GM19452 (cell line): ENCODE measurements at regions not wholly inside any gene's neighbourhood (a gene's known extent, or its start where the extent isn't known, plus 50 kb on each side); places are given as distances from the start of the nearest gene placed in this dataset.
"Not testable (repeated sequence)": the region's sequence is repeated elsewhere in the genome, so short reads cannot be mapped to it uniquely, and the experiment has no call there.

Experiments used
- ATAC-seq: cut with Tn5 transposase; IDR thresholded peaks from one replicate; pipeline ENCODE4 v1.9.1; 2021; ENCODE audit not compliant: unreplicated experiment

- ATAC-seq: no peak
Measured at GRCh38 chr11:56883371-56883987, 105.2 kb upstream of the OR5AK2 start.

DNA sequence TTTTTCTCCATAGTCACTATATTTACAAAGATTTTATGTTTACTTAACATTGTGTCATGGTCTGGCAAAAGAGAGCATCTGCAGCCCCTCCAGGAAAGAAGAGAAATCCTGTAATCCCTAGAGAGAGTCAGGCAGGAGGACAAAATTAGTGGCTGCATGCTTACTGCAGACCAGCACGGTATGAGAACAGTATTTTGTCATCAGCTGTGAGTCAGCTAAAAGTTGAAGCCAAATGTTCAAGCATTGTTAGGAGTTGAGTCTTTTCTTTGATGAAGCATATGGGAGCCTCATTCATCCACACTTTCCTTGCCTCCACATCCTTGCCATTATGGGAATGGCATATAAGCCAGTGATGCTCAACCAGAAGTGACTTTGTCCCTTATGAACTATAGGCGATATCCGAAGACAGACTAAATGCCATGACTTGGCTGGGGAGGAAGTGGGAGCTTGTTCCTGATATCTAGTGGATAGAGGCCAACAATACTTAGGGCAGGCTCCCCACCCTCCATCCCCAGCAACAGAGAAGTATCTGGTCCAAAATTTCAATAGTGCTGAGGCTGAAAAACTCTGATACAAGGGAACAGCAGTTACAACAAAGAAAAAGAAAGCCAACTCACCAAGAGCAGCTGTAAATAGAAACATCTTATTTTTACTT lies 112.0 kb upstream of the OR5AK2 start:
- ATAC-seq: no peak

DNA sequence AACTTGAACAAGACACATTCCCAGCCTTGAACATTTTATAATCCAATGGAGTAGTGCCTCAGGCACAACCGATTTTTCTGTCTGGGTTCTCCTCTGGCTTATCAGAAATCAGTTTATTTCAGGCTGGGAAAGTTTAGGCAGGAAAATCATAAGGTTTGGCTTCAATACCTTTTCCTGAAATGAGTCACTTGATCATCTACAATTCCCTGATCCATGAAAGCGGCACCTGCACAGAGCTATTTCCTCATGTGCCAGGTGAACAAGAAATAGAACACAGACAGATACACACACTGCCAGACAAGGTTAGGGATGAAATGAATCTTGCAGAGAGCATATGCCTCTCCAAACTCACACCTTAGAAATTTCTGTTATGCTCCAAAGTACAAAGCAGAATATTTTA lies 106.7 kb upstream of the OR9G4 start:
- ATAC-seq: no peak

DNA sequence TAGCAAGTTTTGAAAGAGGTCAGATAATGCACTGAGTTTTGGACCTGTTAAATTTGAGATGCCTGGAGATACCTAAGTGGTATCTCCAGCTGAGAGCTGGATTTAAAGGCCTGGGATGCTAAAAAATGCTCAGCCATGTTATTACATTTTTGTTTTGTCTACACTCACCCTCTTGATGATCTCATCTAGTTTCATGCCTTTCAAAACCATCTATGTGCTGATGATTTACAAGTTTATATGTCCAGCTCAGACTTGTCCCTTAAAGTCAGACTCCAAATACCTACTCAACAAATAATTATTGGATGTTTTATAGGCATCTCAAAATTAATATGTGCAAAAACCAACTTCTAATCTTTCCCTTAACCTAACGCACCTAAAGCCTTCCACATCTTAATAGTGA lies 103.6 kb upstream of the OR9G4 start:
- no peak for ATAC-seq

DNA sequence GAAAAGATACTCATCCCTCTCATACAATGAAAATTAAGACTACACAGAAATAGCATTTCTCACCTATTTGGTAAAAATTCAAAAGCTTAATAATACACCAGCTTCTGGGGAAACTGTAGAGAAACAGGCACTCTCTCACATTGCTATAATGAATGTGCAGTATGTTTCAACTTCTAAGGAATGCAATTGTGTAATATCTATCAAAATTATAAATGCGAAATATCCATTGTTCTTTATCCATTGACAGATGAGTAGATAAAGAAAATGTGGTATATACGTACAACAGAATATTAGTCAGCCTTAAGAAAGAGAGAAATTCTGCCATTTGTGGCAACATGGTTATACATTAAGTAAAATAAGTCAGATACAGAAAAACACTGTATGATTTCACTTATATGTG lies 101.4 kb upstream of the OR9G4 start:
- ATAC-seq: no peak

DNA sequence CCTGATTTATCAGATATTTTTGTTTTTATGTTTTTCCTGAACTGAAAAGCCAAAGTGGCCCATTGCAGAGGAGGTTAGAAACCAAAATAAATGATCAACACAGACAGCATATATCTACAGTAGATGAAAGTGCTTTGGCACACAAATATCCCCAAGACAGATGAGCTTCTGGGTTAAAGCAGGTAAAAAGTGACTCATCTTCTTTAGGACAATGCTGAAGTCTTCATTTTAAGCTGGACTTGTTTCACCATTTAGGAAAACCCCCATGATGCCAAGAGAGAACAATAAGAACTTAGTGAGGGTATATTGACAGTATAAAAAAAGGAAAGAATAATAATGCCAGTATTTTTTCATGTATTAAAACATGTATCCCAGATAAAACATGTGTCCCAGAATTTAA lies 100.8 kb upstream of the OR9G4 start:
- no peak for ATAC-seq

DNA sequence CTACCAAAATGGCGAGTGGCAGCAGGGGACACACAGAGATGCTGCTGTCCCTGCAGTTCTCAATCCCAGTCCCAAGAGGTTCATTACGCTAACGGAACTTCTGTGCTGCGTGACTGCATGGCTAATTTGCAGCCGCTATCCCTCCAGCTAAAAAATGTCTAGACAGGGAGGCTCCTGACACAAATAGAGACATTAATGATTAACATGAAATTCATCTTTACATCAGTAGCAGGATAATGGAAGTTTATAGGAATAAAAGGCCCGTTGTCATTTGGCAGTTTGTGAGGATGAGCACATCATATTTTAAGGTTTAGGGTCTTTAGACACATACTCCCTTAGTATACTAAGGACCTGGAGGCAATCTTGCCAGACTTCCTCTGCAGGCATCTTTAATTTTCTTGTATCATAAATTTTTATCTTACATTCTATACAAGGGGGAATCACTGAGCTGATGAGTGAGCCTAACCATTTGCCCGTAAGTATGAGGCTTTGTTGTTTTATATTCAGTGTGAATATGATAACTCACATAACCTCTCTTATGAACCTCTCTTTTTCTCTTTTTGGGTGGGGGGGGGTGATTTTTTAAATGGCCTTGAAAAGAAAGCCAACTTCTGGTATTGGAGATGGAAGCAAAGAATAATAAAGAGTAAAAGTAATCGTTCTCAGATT lies 99.8 kb upstream of the OR9G4 start:
- ATAC-seq: no peak

GRCh38 chr11:56846631-56847576 lies 98.4 kb upstream of the OR9G4 start:
- ATAC-seq: no peak

- ATAC-seq: no peak
Measured at GRCh38 chr11:56845121-56845732, 96.7 kb upstream of the OR9G4 start.

DNA sequence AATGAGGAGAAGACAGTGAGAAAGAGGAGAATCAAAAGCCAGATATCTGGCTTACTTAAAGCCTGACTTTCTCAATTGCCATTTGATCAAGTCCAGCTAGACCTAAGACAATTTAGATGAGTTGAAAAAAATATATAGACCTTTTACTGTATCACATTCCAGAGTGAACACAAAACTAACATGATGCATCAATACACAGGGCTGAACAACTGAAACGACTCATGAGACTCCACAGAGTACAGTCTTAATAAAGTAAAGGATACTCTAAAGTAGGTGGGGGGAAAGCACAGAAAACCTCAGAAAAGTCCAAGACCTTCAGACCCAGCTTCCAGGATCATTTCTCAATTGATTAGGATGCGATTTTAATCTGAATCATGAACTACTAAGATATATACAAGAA lies 95.3 kb upstream of the OR9G4 start:
- ATAC-seq: no peak

DNA sequence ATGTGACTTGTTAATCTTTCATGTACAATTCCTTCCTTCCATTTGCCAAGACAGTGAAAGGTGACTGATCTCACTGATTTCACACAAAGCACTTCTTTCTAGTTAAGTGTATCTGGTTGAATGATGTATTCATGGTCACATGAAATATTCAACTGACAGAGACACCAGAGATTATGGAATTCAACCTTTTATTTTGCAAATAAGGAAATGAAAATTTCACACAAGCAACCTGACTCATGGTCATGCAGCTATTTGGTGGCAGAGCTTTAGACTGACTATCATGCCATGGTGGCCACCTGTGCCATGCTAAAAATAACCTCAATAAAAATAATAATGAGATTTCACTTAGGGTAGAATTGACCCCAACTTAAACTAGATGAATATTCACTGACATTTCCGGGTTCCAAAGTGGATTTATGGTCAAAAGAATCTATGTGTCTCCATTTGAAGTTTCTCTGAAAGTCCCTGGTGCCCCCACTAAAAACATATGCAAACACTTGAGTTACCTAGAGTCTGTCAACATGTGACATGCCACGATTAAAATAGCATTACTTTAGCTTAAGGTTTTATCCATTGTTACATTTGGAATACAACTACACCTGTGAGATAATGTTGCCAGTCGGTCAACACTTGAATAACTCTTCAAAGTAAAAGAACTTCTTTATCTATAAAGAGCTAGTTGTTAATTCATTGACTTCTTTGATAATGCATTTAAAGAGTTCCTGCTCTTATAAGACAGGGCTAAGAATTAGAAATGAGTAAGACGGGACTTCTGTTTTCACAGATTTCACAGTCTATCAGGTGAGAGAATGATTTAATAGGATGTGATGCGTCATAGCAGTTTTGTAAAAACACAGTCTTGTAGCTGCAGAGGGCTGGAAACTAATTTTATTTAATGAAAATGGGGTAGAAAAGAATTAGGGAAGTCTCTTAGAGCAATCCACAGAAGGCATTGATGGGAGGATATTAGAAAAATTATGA lies 94.6 kb upstream of the OR9G4 start:
- no peak for ATAC-seq

DNA sequence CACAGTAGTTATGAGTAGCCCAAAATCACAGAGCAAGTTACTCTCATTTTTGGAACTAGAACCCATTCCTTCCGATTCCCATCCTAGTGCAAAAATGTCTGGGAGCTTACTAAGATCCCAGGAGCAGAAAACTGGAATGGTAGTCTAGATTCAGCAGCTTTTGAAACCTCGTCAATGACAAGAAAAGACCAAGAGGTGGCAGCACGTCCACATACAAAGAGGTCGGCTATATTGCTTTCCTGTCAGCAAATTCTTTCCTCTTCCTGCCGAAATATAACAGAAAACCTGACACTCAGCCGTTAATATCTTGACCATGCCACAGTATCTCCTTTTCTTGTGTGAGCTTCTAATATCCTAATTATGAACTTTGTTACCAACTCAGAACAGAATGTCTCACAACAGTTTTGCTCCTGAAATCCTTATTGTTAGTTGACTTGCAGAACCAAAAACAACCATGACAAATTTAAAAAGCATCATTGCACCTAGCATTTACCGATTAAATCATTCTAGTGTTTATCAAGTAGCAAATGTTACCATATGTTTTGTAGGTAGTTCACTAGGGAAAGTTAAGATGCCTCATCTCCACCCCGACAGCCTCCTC lies 92.8 kb upstream of the OR9G4 start:
- ATAC-seq: peak; percentile 71

DNA sequence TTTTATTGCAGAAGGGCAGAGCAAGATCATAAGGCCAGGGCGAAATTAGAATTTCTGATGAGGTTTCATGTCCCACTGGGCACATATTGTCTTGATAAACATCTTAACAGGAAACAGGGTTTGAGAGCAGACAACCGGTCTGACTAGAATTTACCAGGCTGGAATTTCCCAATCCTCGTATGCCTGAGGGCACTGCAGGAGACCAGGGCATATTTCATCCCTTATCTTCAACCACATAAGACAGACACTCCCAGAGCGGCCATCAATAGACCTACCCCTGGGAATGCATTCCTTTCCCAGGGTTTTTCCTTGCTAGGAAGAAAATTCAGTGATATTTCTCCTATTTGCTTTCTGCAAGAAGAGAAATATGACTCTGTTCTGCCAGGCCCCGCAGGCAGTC lies 78.9 kb upstream of the OR9G4 start:
- ATAC-seq: not testable (repeated sequence)

DNA sequence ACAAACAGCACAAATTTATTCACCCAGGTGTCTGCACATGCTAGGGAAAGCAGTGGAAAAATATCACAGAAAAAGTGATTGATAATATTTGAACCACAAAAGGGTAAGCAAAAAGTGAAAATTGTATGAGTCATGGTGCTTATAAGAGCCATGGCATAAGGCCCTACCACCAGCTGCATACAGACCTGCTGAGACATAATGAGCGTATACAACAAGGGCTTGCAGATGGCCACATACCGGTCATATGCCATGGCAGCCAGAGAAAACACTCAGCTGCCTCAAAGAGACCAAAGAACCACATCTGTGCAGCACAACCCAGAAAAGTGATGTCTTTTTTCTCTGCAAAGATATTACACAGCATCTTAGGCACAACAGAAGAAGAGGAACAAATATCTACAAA lies 71.4 kb upstream of the OR9G4 start:
- no peak for ATAC-seq

DNA sequence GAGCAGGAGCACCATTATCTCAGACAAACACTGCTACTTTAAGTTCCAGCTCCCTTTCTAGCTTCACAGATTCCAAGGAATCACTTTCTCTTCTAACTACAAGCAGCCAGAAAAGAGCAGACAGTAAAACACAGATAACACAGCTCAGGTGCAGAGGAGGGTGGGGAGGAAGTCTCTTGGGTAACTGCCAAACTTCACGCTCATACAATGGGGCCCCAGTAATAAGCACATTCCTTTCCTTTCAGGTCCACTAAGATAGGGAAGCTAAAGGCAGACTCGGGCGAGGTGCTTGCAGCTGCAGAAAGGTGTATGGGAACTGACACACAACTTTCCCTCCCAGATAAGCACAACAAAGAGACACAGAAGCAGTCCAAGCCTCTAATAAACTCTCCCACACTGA lies 69.2 kb upstream of the OR9G4 start:
- no peak for ATAC-seq

- no peak for ATAC-seq
Measured at GRCh38 chr11:56816259-56816658, 67.8 kb upstream of the OR9G4 start.

DNA sequence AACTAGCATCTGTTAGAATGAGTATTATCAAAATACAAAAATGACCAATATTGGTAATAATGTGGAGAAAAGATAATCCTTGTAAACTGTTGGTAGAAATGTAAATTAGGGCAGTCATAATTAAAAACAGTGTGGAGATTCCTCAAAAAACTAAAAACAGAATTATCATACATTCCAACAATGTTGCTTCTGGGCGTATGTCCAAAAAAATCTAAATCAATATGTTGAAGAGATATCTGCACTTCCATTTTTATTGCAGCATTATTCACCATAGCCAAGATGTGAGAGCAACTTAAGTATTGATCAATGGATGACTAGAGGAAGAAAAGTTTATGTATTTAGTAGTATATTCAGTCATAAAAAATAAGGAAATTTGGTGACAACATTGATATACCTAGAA lies 59.8 kb upstream of the OR9G4 start:
- ATAC-seq: no peak

- no peak for ATAC-seq
Measured at GRCh38 chr11:56799691-56800210, 51.3 kb upstream of the OR9G4 start.
